ENCODE measurements at regions not wholly inside any gene's neighbourhood (a gene's known extent, or its start where the extent isn't known, plus 50 kb on each side); places are given as distances from the start of the nearest gene placed in this dataset.

- TF ChIP-seq POLR2AphosphoS5 (IDR thresholded peaks at IDR 0.05) (no peak), CTCF (IDR thresholded peaks at IDR 0.05) (peak in 5 of 7 experiments; percentile 39 to 66 (median 55))
Observed at GRCh38 chr9:104386425-104387069, 117.5 kb upstream of the OR13F1 start.
